Endodermal cell (in vitro differentiated cells): ENCODE measurements at regions not wholly inside any gene's neighbourhood (a gene's known extent, or its start where the extent isn't known, plus 50 kb on each side); places are given as distances from the start of the nearest gene placed in this dataset.

Experiments
- DNase-seq: peaks from one replicate; pipeline ENCODE4 v3.0.0-alpha.2; 2017
- H3K27ac ChIP-seq: 2 replicates; pipeline ENCODE4 v1.5.1; 2013; ENCODE audit warnings: mild to moderate bottlenecking, low read depth, low read length, moderate library complexity
- H3K27me3 ChIP-seq: 2 replicates; pipeline ENCODE4 v1.6.1; 2013; ENCODE audit warnings: mild to moderate bottlenecking, low read length, moderate library complexity; ENCODE audit not compliant: insufficient read depth, control insufficient read depth, poor library complexity, severe bottlenecking
- H3K36me3 ChIP-seq: 2 replicates; pipeline ENCODE4 v1.7.0; 2013; ENCODE audit warnings: mild to moderate bottlenecking, low read length, moderate library complexity; ENCODE audit not compliant: control insufficient read depth, insufficient read depth
- H3K4me1 ChIP-seq: one replicate; pipeline ENCODE4 v1.7.0; 2013; ENCODE audit warnings: low read length; ENCODE audit not compliant: control insufficient read depth, insufficient read depth
- H3K4me3 ChIP-seq: 2 replicates; pipeline ENCODE4 v1.5.1; 2013; ENCODE audit warnings: mild to moderate bottlenecking, low read length, moderate library complexity
- H3K9ac ChIP-seq: 2 replicates; pipeline ENCODE4 v1.6.1; 2013; ENCODE audit warnings: mild to moderate bottlenecking, low read length, moderate library complexity; ENCODE audit not compliant: poor library complexity, severe bottlenecking; ENCODE audit errors: extremely low read depth
- H3K9me3 ChIP-seq: 2 replicates; pipeline ENCODE4 v1.6.1; 2013; ENCODE audit warnings: mild to moderate bottlenecking, low read length, moderate library complexity; ENCODE audit not compliant: control insufficient read depth
- H3K27ac Mint-ChIP-seq: 2 replicates; pipeline ENCODE4 v1.8.0; 2020; ENCODE audit warnings: mixed read lengths
- H3K27me3 Mint-ChIP-seq: 2 replicates; pipeline ENCODE4 v1.8.0; 2021; ENCODE audit warnings: mild to moderate bottlenecking, mixed read lengths; ENCODE audit not compliant: insufficient read depth
- H3K36me3 Mint-ChIP-seq: 2 replicates; pipeline ENCODE4 v1.8.0; 2020; ENCODE audit warnings: low read depth, mixed read lengths
- H3K4me1 Mint-ChIP-seq: 2 replicates; pipeline ENCODE4 v1.8.0; 2020; ENCODE audit warnings: mixed read lengths
- H3K4me3 Mint-ChIP-seq: 2 replicates; pipeline ENCODE4 v1.8.0; 2020; ENCODE audit warnings: mild to moderate bottlenecking, moderate library complexity, mixed read lengths
- H3K9me3 Mint-ChIP-seq: 2 replicates; pipeline ENCODE4 v1.8.0; 2020; ENCODE audit warnings: mild to moderate bottlenecking, mixed read lengths
- WGBS, 2 experiments: methylation state at CpG; one replicate each; pipeline versions ENCODE4 v1.1.5 to v1.1.7; 2013; ENCODE audit warnings: missing lambda C conversion rate in 2 of 2, mixed read lengths in 1 of 2; ENCODE audit not compliant: insufficient coverage in 1 of 2, insufficient read length in 1 of 2; 5-methylcytosine and 5-hydroxymethylcytosine counted together
- TF ChIP-seq, protein P1 (sequence below): fragments of 200-600 bp; sonication (generic); conservative IDR thresholded peaks from 2 replicates; pipeline ENCODE4 v1.5.0; 2021; ENCODE audit warnings: antibody characterized with exemption, mild to moderate bottlenecking

DNA sequence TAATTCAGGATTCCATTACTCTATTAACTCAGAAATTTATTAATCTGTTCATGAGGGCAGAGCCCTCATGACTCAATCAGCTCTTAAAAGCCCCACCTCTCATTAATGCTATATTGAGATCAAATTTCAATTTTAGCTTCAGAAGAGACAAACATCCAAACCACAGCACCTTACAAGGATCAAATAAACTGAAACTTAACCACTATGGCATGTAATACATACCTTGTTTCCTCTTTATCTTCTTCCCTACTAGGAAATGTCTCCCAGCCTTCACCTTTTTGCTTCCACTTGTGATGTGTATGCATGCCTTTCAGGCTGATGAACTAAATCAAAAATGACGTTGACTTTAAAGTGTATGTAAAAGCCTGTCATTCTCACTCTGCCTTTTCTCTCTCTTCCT lies 2121.3 kb downstream of the NCAM2 start:
- no peak for DNase-seq
- Mint-ChIP-seq H3K27ac (no peak overlapping the region), H3K4me1 (no peaks in the 10 kb centered on the region), H3K36me3 (no peaks in the 10 kb centered on the region), H3K4me3 (no peak overlapping the region), H3K9me3 (no peaks in the 10 kb centered on the region), H3K27me3 (no peaks in the 10 kb centered on the region)
- Histone ChIP-seq H3K36me3 (no peaks in the 10 kb centered on the region), H3K4me3 (no peak overlapping the region), H3K9me3 (no peaks in the 10 kb centered on the region), H3K27me3 (no peaks in the 10 kb centered on the region), H3K9ac (no peak overlapping the region), H3K27ac (no peak overlapping the region), H3K4me1 (no peaks in the 10 kb centered on the region)
- TF ChIP-seq, protein P1, sequence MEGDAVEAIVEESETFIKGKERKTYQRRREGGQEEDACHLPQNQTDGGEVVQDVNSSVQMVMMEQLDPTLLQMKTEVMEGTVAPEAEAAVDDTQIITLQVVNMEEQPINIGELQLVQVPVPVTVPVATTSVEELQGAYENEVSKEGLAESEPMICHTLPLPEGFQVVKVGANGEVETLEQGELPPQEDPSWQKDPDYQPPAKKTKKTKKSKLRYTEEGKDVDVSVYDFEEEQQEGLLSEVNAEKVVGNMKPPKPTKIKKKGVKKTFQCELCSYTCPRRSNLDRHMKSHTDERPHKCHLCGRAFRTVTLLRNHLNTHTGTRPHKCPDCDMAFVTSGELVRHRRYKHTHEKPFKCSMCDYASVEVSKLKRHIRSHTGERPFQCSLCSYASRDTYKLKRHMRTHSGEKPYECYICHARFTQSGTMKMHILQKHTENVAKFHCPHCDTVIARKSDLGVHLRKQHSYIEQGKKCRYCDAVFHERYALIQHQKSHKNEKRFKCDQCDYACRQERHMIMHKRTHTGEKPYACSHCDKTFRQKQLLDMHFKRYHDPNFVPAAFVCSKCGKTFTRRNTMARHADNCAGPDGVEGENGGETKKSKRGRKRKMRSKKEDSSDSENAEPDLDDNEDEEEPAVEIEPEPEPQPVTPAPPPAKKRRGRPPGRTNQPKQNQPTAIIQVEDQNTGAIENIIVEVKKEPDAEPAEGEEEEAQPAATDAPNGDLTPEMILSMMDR, result no peak
- WGBS, 2 experiments, result 93% methylated on average over 1 of the region's 1 CpG; no CpG with 5 or more reads in 1 of the 2 experiments

DNA sequence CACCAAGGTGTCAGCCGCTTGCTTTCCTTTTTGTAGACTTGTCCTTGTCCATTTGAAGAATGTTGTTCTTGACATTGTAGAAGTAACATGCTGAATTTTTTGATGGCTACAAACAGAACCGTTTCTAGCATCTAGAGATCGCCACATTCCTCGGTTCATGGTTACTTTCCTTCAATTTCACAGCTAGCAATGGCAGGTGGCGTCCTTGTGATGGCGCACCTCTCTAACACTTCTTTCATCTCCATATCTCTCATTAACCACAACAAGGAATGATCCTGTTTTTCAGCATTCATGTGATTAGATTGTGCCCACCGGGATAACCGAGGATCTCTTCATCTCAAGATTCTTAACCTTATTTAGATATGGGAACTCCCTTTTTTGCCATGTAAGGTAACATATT lies 2129.8 kb downstream of the NCAM2 start:
- Histone ChIP-seq H3K36me3 (no peaks in the 10 kb centered on the region), H3K4me1 (no peaks in the 10 kb centered on the region), H3K27me3 (no peaks in the 10 kb centered on the region), H3K9ac (no peak overlapping the region), H3K9me3 (no peaks in the 10 kb centered on the region), H3K27ac (no peak overlapping the region), H3K4me3 (no peak overlapping the region)
- Mint-ChIP-seq H3K27ac (no peak overlapping the region), H3K36me3 (no peaks in the 10 kb centered on the region), H3K9me3 (no peaks in the 10 kb centered on the region), H3K4me3 (no peak overlapping the region), H3K27me3 (no peaks in the 10 kb centered on the region), H3K4me1 (peaks cover 5% of the 10 kb centered on the region)
- WGBS, 2 experiments, result 83 to 86% methylated on average over 6 to 8 of the region's 8 CpGs
- peak; percentile 66 for DNase-seq
- TF ChIP-seq, protein P1, result peak; percentile 75

DNA sequence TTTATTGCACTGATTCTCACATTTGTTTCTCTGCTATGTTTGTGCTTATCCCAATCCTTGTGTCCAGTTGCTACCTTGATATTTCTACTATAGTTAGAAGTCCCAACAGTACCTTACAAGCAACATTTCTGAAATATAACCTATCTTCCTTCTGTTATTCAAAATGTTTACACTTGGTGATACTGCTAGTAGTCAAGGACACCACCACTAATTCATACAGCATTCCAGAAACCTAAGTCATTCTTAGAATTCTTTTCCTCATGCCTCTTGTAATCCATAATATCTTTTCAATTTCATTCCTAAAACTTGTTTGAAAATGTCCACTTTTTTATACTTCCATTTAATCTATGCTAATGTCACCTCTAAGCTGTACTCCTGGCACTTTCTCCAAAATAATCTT lies 2132.1 kb downstream of the NCAM2 start:
- no peak overlapping the region for H3K27ac ChIP-seq
- no peak for DNase-seq
- H3K27me3 Mint-ChIP-seq, result no peaks in the 10 kb centered on the region
- H3K9me3 ChIP-seq, result peaks cover 13% of the 10 kb centered on the region
- H3K4me3 ChIP-seq, result no peak overlapping the region
- no peak overlapping the region for H3K4me3 Mint-ChIP-seq
- TF ChIP-seq, protein P1, result no peak
- peaks cover 5% of the 10 kb centered on the region for H3K4me1 Mint-ChIP-seq
- H3K9me3 Mint-ChIP-seq, result peaks cover 6% of the 10 kb centered on the region
- no peak overlapping the region for H3K9ac ChIP-seq
- H3K4me1 ChIP-seq, result no peaks in the 10 kb centered on the region
- H3K36me3 Mint-ChIP-seq, result no peaks in the 10 kb centered on the region
- H3K27ac Mint-ChIP-seq, result no peak overlapping the region
- no peaks in the 10 kb centered on the region for H3K36me3 ChIP-seq
- H3K27me3 ChIP-seq, result no peaks in the 10 kb centered on the region
